GM18502 (cell line): ENCODE measurements at regions not wholly inside any gene's neighbourhood (a gene's known extent, or its start where the extent isn't known, plus 50 kb on each side); places are given as distances from the start of the nearest gene placed in this dataset.

ENCODE experiments used
- ATAC-seq: cut with Tn5 transposase; IDR thresholded peaks from one replicate; pipeline ENCODE4 v1.9.1; 2021; ENCODE audit warnings: mild to moderate bottlenecking; ENCODE audit not compliant: unreplicated experiment, poor library complexity

GRCh38 chr2:8393506-8393905, 288.4 kb upstream of the ID2 start:
- no peak for ATAC-seq

- no peak for ATAC-seq
Observed at GRCh38 chr2:8394131-8394530, 287.7 kb upstream of the ID2 start.

DNA sequence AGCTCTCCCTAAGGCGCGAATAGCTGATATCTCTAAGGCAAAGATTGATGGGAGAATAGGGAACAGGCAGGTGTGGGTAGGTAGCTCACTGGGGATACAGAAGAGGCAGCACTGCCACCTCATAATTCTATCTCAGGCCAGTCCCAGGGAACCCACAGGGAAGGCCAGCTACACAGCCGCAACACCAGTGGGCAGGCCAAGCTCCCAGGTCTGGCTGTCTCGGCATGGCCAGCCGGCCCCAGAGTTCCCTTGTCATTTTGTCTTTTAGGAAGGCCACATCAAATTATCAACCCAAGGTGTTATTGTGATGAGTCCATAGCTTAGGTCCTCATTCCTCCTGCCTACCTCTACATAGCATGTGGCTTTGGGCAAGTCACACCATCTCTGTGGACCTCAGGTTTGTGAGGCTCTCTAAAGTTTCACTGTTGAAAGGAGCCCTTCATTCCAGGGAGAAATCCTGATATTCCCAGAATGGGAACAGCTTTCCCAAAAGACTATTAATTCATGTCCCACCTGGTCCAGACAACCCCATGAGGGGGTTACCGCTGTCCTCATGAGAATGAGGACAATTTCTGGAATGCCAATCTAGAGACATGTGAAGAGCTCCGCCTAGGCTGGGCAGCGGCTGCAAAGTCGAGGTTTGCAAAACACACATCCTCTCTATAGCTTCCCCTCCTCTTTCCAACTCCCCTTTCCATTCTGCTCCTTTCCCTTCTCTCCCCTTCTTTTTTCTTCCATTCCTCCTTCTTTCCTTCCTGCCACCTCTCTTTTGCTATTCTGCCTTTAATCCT, 287.1 kb upstream of the ID2 start:
- no peak for ATAC-seq

GRCh38 chr2:8395718-8396117, 286.1 kb upstream of the ID2 start:
- ATAC-seq, result no peak

DNA sequence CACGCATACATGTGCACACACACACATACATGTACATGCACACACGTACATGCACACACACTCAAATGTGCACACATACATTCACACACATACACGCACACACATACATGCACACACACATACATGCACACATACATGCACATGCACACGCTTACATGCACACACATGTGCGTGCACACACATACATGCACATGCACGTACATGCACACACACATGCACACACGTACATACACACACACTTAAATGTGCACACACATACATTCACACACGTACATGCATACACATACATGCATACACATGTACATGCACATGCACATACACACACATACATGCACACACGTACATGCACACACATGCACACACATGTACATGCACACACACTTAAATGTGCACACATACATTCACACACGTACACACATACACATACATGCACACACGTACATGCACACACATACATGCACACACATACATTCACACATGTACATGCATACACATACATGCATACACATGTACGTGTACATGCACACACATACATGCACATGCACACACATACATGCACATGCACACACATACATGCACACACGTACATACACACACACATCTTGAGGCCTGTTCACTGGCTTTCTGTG, 283.7 kb upstream of the ID2 start:
- ATAC-seq, result no peak

- no peak for ATAC-seq
Observed at GRCh38 chr2:8399731-8400130, 282.1 kb upstream of the ID2 start.

GRCh38 chr2:8400196-8400595, 281.7 kb upstream of the ID2 start:
- no peak for ATAC-seq

- ATAC-seq, result no peak
Observed at GRCh38 chr2:8402222-8402621, 279.6 kb upstream of the ID2 start.

DNA sequence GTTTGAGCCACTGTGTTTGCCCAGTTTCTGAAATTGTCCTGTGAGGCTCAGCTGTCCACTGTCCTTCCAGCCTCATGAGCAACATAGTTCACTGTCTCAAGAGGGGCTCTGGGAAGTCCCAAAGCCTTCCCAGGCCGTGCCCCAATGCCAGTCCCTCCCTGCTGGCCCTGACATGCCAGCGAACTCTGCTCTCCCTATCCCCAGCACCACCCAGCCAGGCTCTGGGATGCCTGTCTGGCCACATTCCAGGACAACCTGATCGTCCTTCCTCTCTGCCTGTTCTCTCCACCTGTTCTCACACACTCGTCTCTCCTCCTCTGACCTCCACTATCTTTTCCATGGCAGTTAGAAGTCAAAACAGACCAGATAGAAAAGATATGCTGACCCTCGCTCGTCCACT, 278.0 kb upstream of the ID2 start:
- ATAC-seq, result no peak

DNA sequence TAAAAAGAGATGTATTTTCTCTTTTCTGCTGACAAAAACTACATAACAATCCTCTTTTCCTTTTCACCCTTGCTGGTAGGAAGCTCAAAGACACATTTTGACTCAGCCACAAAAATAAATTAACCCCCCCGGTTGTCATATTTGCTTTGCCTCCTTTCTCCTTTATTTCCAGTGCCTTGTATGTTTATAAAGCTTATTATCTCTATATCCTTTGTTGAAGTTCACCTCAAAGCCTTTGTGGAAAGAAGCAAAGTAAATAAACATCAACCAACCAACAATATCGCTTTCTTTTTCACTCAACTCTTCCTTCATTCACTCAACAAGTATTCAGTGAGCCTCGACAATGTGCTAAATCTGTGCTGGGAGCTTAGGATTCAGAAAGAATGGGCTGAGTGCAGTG, 276.5 kb upstream of the ID2 start:
- ATAC-seq, result no peak

DNA sequence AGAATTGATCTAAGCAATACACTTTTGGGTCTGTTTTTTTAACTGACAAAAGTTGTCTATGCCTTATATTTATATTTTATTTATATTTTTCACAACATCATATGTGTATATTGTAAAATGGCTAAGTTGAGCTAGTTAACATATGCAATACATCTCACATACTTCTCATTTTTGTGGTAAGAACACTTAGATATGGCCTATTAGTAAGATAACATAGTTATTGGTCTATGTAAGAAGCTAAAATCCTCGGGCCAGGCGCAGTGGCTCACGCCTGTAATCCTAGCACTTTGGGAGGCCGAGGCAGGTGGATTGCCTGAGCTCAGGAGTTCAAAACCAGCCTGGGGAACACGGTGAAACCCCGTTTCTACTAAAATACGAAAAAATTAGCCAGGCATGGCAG, 275.6 kb upstream of the ID2 start:
- ATAC-seq, result no peak

DNA sequence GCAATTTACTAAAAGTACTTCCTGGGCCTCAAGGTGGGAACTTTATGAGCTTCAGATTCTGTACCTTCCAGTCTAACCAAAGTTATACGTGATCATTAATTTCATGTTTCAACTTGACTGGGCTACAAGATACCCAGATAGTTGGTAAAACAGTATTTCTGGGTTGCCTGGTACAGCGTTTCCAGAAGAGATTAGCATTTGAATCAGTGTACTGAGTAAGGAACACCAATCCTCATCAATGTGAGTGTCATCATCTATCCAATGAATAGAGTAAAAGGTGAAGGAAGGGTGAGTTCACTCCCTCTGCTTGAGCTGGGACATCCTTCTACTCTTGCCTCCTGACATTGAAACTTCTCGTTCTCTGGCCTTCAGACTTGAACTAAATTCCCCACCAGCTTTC, 274.5 kb upstream of the ID2 start:
- no peak for ATAC-seq

DNA sequence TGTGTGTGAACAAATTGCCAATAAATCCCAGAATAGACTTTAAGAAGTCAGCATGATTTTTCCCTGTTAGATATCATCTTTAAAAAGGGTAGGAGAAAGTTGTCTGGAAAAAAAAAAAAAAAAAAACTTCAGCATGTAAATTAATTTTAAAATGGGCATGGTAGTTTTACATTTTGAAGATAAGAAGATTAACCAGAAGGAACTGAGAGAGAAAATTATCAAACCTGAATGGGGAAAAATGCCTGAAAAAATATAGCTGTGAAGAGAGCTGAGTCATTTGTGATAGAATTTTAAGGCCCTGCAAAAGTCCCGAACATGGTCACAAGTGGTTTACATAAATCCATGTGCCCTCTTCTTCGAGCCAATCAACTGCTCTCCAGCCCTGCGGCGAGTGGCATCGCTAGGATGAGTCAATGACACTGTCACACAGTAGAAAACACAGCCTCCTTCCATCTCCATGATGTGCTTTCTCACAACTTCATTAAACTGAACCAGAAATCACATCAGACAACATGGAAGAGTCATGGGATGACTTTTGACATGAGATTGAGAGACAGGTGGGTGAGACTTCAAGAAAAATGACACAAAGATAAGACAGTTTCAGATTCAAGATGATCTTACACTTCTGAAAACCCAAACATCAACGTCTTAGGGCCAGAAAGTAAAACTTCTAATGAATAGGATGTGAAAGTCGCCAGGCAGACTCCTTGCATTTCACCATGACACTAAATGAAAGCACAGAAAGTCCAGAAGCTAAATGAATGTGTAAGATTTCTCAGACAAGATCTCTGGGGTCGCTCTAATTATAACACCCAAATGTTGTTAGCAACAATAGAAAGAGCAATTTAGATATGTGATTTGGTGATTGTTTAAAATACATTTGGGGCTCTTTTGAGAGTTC, 273.0 kb upstream of the ID2 start:
- peak; percentile 87 for ATAC-seq

GRCh38 chr2:8409461-8410260, 272.2 kb upstream of the ID2 start:
- no peak for ATAC-seq

GRCh38 chr2:8412082-8412481, 269.8 kb upstream of the ID2 start:
- no peak for ATAC-seq

DNA sequence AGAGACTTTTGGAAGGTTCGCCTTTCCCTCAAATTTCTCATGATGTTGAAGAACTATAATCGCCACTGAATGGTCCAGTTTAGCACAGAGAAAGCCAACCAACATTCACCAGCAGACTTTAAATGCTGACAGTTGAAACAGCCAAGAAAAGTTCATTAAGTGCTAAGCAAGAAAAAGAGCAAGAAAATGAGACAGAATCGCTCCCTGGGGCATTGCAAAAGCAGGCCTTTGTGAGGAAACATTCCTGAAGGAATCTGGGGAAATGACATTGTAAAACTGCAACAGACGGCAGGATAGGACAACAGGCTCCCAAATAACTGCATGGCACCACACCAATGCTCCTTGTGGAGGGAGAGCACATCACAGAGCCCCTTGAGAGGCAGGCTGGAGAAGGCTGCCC, 269.3 kb upstream of the ID2 start:
- no peak for ATAC-seq

GRCh38 chr2:8413589-8414135, 268.2 kb upstream of the ID2 start:
- ATAC-seq, result no peak

GRCh38 chr2:8414946-8415879, 266.6 kb upstream of the ID2 start:
- no peak for ATAC-seq

DNA sequence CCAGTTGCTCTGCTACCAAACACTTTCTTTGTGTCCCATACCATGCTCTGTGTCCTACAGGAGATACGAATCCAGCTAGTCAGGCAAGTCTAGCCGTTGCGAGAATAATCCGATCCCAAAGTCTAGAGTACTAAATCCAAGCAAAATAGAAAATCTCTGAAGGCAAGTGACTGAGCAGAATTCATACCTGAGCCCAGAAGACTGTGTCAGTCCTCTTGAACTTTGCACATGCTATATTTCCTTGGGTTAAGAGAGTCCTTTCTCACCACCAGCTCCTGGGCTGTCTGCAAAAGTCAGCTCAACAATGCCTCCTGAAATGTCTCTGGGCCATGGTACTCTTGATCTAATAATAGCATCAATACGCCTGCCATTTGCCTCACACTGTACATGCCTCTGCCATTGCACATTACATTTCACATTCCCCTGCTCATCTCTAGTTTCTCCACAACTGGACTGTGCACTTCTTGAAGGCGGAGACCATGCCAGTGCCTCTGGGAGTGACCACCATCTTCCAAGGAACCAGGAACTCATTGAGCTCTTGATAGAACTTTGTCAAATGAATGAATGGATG, 265.8 kb upstream of the ID2 start:
- ATAC-seq, result no peak
